GM23338 (cell line): ENCODE measurements at regions not wholly inside any gene's neighbourhood (a gene's known extent, or its start where the extent isn't known, plus 50 kb on each side); places are given as distances from the start of the nearest gene placed in this dataset.

Experiments
- ATAC-seq: fragments of 200-7000 bp; cut with Tn5 transposase; 3 replicates; pipeline ENCODE4 v1.9.1; 2020
- DNase-seq: peaks from one replicate; pipeline ENCODE4 v3.0.0-alpha.2; 2015; ENCODE audit warnings: low spot score
- H2AFZ ChIP-seq: fragments of 200-600 bp; sonication (generic); 2 replicates; pipeline ENCODE4 v1.8.0; 2016; ENCODE audit warnings: antibody characterized with exemption, mild to moderate bottlenecking, moderate library complexity
- H3F3A ChIP-seq: fragments of 200-600 bp; sonication (generic); replicated peaks from 2 replicates; pipeline ENCODE4 v1.8.0; 2017; ENCODE audit warnings: antibody characterized with exemption, mixed run types, low read depth
- H3K27ac ChIP-seq: fragments of 200-600 bp; sonication (generic); 2 replicates; pipeline ENCODE4 v1.6.1; 2016; ENCODE audit warnings: low read depth
- H3K27me3 ChIP-seq: fragments of 200-600 bp; sonication (generic); 2 replicates; pipeline ENCODE4 v1.8.0; 2016; ENCODE audit warnings: mild to moderate bottlenecking, mixed run types, moderate library complexity; ENCODE audit not compliant: insufficient read depth
- H3K36me3 ChIP-seq: fragments of 200-600 bp; sonication (generic); 2 replicates; pipeline ENCODE4 v1.8.0; 2016; ENCODE audit warnings: mild to moderate bottlenecking; ENCODE audit not compliant: insufficient read depth
- H3K4me1 ChIP-seq: fragments of 200-600 bp; sonication (generic); 2 replicates; pipeline ENCODE4 v1.8.0; 2016; ENCODE audit warnings: mild to moderate bottlenecking, moderate library complexity; ENCODE audit not compliant: insufficient read depth
- H3K4me2 ChIP-seq: fragments of 200-600 bp; sonication (generic); 2 replicates; pipeline ENCODE4 v1.7.1; 2017; ENCODE audit warnings: mixed run types
- H3K4me3 ChIP-seq: fragments of 200-600 bp; sonication (generic); 2 replicates; pipeline ENCODE4 v1.6.1; 2016; ENCODE audit warnings: mixed run types
- H3K79me2 ChIP-seq: fragments of 200-600 bp; sonication (generic); replicated peaks from 2 replicates; pipeline ENCODE4 v1.8.0; 2017; ENCODE audit warnings: mild to moderate bottlenecking; ENCODE audit not compliant: insufficient read depth
- H3K9me2 ChIP-seq: fragments of 200-600 bp; sonication (generic); 2 replicates; pipeline ENCODE4 v1.8.0; 2017; ENCODE audit not compliant: insufficient read depth
- H4K20me1 ChIP-seq: fragments of 200-600 bp; sonication (generic); replicated peaks from 2 replicates; pipeline ENCODE4 v1.8.0; 2017; ENCODE audit warnings: mild to moderate bottlenecking; ENCODE audit not compliant: insufficient read depth
- H3K27ac Mint-ChIP-seq: 2 replicates; pipeline ENCODE4 v1.8.0; 2020; ENCODE audit warnings: inconsistent platforms, mild to moderate bottlenecking, moderate library complexity, mixed read lengths
- H3K27me3 Mint-ChIP-seq: 3 replicates; pipeline ENCODE4 v1.8.0; 2022; ENCODE audit warnings: low read depth, mild to moderate bottlenecking, moderate library complexity, mixed read lengths, inconsistent platforms; ENCODE audit not compliant: insufficient read depth, poor library complexity
- H3K36me3 Mint-ChIP-seq: 3 replicates; pipeline ENCODE4 v1.8.0; 2021; ENCODE audit warnings: low read depth, mild to moderate bottlenecking, inconsistent platforms, moderate library complexity, mixed read lengths
- H3K4me1 Mint-ChIP-seq: 3 replicates; pipeline ENCODE4 v1.8.0; 2020; ENCODE audit warnings: mild to moderate bottlenecking, inconsistent platforms, mixed read lengths
- H3K4me3 Mint-ChIP-seq: 3 replicates; pipeline ENCODE4 v1.8.0; 2021; ENCODE audit warnings: moderate library complexity, mild to moderate bottlenecking, inconsistent platforms, mixed read lengths
- H3K9me3 Mint-ChIP-seq: 3 replicates; pipeline ENCODE4 v1.8.0; 2020; ENCODE audit warnings: moderate library complexity, mild to moderate bottlenecking, inconsistent platforms, mixed read lengths
- CREB1 ChIP-seq: fragments of 250-450 bp; sonication (Bioruptor Pico); IDR thresholded peaks from 2 replicates; pipeline ENCODE4 v1.5.0; 2020; ENCODE audit warnings: low read depth, mild to moderate bottlenecking, moderate library complexity
- EZH2 ChIP-seq: fragments of 200-600 bp; sonication (generic); IDR thresholded peaks from one replicate; pipeline ENCODE4 v1.8.0; 2017; ENCODE audit warnings: antibody characterized with exemption, mild to moderate bottlenecking, low read depth; ENCODE audit not compliant: unreplicated experiment
- EZH2phosphoT487 ChIP-seq: fragments of 200-600 bp; sonication (generic); IDR thresholded peaks from one replicate; pipeline ENCODE4 v1.8.1; 2018; ENCODE audit warnings: antibody characterized with exemption; ENCODE audit not compliant: unreplicated experiment
- POLR2AphosphoS5 ChIP-seq: IDR thresholded peaks from 2 replicates; pipeline ENCODE4 v1.6.1; 2016; ENCODE audit warnings: antibody characterized with exemption, low read depth
- STAT1 ChIP-seq: IDR thresholded peaks from one replicate; pipeline ENCODE4 v1.6.1; 2016; ENCODE audit warnings: antibody characterized with exemption; ENCODE audit not compliant: unreplicated experiment
- ZNF114 ChIP-seq: fragments of 250-450 bp; sonication (Bioruptor Pico); IDR thresholded peaks from 2 replicates; pipeline ENCODE4 v1.5.0; 2020; ENCODE audit warnings: mild to moderate bottlenecking, moderate library complexity
- ZNF331 ChIP-seq: fragments of 250-450 bp; sonication (Bioruptor Pico); IDR thresholded peaks from 2 replicates; pipeline ENCODE4 v1.5.0; 2020; ENCODE audit warnings: low read depth, mild to moderate bottlenecking, moderate library complexity
- TF ChIP-seq, protein P1 (sequence below): fragments of 250-450 bp; sonication (Bioruptor Pico); IDR thresholded peaks from 2 replicates; pipeline ENCODE4 v1.5.0; 2020; ENCODE audit warnings: mild to moderate bottlenecking, moderate library complexity
- TF ChIP-seq, protein P2 (sequence below), 2 experiments: fragments of 200-600 bp in 1 of 2; sonication (generic) in 1 of 2; conservative IDR thresholded peaks; 2 replicates each; pipeline versions ENCODE4 v1.5.1 to v1.6.1; 2016 to 2017; ENCODE audit warnings: antibody characterized with exemption in 2 of 2, low read depth in 2 of 2, mild to moderate bottlenecking in 2 of 2, moderate library complexity in 1 of 2

DNA sequence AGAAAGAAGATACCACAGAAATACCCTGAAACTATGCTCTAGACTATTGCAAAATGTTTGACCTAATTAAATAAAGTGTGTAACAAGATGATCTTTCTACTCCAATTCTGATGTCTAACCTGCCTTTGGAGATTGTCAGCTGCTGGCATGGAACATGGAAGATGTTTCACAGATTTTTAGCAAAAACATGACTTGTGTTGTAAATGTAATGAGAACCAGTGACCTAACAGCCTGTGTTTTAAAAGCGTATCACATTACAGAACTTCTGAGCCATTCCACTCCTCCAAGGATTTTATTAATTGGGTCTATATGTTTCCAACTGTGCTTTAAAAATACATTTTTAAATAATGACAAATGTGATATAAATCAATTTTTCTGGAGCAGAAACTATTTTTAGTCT, 526.3 kb upstream of the SEMA3D start (continued):
- TF ChIP-seq, protein P1, sequence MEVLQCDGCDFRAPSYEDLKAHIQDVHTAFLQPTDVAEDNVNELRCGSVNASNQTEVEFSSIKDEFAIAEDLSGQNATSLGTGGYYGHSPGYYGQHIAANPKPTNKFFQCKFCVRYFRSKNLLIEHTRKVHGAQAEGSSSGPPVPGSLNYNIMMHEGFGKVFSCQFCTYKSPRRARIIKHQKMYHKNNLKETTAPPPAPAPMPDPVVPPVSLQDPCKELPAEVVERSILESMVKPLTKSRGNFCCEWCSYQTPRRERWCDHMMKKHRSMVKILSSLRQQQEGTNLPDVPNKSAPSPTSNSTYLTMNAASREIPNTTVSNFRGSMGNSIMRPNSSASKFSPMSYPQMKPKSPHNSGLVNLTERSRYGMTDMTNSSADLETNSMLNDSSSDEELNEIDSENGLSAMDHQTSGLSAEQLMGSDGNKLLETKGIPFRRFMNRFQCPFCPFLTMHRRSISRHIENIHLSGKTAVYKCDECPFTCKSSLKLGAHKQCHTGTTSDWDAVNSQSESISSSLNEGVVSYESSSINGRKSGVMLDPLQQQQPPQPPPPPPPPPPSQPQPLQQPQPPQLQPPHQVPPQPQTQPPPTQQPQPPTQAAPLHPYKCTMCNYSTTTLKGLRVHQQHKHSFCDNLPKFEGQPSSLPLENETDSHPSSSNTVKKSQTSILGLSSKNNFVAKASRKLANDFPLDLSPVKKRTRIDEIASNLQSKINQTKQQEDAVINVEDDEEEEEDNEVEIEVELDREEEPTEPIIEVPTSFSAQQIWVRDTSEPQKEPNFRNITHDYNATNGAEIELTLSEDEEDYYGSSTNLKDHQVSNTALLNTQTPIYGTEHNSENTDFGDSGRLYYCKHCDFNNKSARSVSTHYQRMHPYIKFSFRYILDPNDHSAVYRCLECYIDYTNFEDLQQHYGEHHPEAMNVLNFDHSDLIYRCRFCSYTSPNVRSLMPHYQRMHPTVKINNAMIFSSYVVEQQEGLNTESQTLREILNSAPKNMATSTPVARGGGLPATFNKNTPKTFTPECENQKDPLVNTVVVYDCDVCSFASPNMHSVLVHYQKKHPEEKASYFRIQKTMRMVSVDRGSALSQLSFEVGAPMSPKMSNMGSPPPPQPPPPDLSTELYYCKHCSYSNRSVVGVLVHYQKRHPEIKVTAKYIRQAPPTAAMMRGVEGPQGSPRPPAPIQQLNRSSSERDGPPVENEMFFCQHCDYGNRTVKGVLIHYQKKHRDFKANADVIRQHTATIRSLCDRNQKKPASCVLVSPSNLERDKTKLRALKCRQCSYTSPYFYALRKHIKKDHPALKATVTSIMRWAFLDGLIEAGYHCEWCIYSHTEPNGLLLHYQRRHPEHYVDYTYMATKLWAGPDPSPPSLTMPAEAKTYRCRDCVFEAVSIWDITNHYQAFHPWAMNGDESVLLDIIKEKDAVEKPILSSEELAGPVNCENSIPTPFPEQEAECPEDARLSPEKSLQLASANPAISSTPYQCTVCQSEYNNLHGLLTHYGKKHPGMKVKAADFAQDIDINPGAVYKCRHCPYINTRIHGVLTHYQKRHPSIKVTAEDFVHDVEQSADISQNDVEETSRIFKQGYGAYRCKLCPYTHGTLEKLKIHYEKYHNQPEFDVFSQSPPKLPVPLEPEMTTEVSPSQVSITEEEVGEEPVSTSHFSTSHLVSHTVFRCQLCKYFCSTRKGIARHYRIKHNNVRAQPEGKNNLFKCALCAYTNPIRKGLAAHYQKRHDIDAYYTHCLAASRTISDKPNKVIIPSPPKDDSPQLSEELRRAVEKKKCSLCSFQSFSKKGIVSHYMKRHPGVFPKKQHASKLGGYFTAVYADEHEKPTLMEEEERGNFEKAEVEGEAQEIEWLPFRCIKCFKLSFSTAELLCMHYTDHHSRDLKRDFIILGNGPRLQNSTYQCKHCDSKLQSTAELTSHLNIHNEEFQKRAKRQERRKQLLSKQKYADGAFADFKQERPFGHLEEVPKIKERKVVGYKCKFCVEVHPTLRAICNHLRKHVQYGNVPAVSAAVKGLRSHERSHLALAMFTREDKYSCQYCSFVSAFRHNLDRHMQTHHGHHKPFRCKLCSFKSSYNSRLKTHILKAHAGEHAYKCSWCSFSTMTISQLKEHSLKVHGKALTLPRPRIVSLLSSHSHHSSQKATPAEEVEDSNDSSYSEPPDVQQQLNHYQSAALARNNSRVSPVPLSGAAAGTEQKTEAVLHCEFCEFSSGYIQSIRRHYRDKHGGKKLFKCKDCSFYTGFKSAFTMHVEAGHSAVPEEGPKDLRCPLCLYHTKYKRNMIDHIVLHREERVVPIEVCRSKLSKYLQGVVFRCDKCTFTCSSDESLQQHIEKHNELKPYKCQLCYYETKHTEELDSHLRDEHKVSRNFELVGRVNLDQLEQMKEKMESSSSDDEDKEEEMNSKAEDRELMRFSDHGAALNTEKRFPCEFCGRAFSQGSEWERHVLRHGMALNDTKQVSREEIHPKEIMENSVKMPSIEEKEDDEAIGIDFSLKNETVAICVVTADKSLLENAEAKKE (CRISPR knock-in tag), result no peak
- no peak for TF ChIP-seq EZH2

DNA sequence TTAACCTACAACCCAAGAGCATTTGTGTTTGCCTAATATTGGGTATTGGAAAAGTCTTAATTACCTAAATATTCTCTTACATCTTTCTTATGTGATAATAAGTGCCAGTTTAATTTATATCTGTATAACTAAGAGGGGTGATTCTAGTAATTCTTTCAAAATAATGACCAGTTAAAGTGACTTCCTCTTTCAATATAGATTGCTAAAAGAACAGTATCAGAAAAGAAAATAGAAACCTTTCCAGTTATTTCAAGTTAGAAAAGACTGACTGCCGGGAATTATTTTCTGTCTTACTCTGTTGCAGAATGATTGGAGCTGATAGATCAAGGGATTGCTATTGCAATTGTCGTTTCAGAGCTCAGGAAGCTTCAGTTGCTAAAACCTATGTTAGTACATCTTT, 525.0 kb upstream of the SEMA3D start:
- H3K36me3 ChIP-seq, result no peaks in the 10 kb centered on the region
- ATAC-seq (no peak), DNase-seq (no peak)
- H3K4me3 ChIP-seq, result no peak overlapping the region
- Mint-ChIP-seq H3K27ac (no peak overlapping the region), H3K36me3 (no peaks in the 10 kb centered on the region), H3K27me3 (peaks cover 1% of the 10 kb centered on the region), H3K4me1 (no peaks in the 10 kb centered on the region), H3K9me3 (no peaks in the 10 kb centered on the region), H3K4me3 (no peak overlapping the region)
- no peaks in the 10 kb centered on the region for H4K20me1 ChIP-seq
- no peak overlapping the region for H3K27ac ChIP-seq
- H3F3A ChIP-seq, result no peaks in the 10 kb centered on the region
- H3K4me2 ChIP-seq, result no peak overlapping the region
- H3K79me2 ChIP-seq, result no peaks in the 10 kb centered on the region
- no peaks in the 10 kb centered on the region for H3K27me3 ChIP-seq
- H3K9me2 ChIP-seq, result no peaks in the 10 kb centered on the region
- H3K4me1 ChIP-seq, result no peaks in the 10 kb centered on the region
- H2AFZ ChIP-seq, result no peak overlapping the region
- TF ChIP-seq ZNF114 (CRISPR knock-in tag) (no peak), EZH2phosphoT487 (no peak), ZNF331 (CRISPR knock-in tag) (no peak), CREB1 (CRISPR knock-in tag) (no peak), EZH2 (no peak), POLR2AphosphoS5 (no peak), STAT1 (no peak)
- TF ChIP-seq, protein P1 (CRISPR knock-in tag), result no peak
- TF ChIP-seq, protein P2, sequence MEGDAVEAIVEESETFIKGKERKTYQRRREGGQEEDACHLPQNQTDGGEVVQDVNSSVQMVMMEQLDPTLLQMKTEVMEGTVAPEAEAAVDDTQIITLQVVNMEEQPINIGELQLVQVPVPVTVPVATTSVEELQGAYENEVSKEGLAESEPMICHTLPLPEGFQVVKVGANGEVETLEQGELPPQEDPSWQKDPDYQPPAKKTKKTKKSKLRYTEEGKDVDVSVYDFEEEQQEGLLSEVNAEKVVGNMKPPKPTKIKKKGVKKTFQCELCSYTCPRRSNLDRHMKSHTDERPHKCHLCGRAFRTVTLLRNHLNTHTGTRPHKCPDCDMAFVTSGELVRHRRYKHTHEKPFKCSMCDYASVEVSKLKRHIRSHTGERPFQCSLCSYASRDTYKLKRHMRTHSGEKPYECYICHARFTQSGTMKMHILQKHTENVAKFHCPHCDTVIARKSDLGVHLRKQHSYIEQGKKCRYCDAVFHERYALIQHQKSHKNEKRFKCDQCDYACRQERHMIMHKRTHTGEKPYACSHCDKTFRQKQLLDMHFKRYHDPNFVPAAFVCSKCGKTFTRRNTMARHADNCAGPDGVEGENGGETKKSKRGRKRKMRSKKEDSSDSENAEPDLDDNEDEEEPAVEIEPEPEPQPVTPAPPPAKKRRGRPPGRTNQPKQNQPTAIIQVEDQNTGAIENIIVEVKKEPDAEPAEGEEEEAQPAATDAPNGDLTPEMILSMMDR (conservative IDR thresholded peaks at IDR 0.05; ENCODE audit: low read depth in 2 of 2), result no peak
